HEK293 (cell line): ENCODE measurements at regions not wholly inside any gene's neighbourhood (a gene's known extent, or its start where the extent isn't known, plus 50 kb on each side); places are given as distances from the start of the nearest gene placed in this dataset.

ENCODE experiments used
- CTCF ChIA-PET: fragments of 350-600 bp; formaldehyde crosslinking; extraction: SDS; loops from one replicate; lab custom pipeline; 2021; ENCODE audit warnings: antibody characterized with exemption; lab: Yijun Ruan, JAX
- POLR2A ChIA-PET: fragments of 300-600 bp; formaldehyde crosslinking; extraction: SDS; loops from one replicate; lab custom pipeline; 2020; ENCODE audit warnings: antibody characterized with exemption, inconsistent platforms; lab: Yijun Ruan, JAX
- H3K27ac ChIP-seq: fragments of 200-500 bp; sonication (Bioruptor generic); 2 replicates; pipeline ENCODE4 v1.5.1; 2014; ENCODE audit warnings: low read depth, low read length, control low read depth, inconsistent platforms; ENCODE audit errors: extremely low read depth
- H3K36me3 ChIP-seq, 2 experiments: fragments of 200-500 bp in 1 of 2; sonication (Bioruptor generic) in 1 of 2; 1 replicate in 1 of 2; 2 replicates in 1 of 2; pipeline ENCODE4 v1.5.1; 2014 to 2017; ENCODE audit warnings: inconsistent platforms in 2 of 2, low read length in 2 of 2; ENCODE audit not compliant: control insufficient read depth in 2 of 2, insufficient read depth in 1 of 2
- H3K4me1 ChIP-seq: fragments of 200-500 bp; sonication (Bioruptor generic); 2 replicates; pipeline ENCODE4 v1.5.1; 2014; ENCODE audit warnings: mild to moderate bottlenecking, low read length, inconsistent platforms; ENCODE audit not compliant: control insufficient read depth, insufficient read depth
- H3K4me3 ChIP-seq: 2 replicates; pipeline ENCODE4 v1.5.1; 2011; ENCODE audit warnings: low read depth, mild to moderate bottlenecking, control low read depth, low read length, moderate library complexity
- H3K9me3 ChIP-seq: fragments of 200-500 bp; sonication (Bioruptor generic); 2 replicates; pipeline ENCODE4 v1.5.1; 2014; ENCODE audit warnings: low read depth, low read length, inconsistent platforms; ENCODE audit not compliant: control insufficient read depth, insufficient read depth
- ELK4 ChIP-seq: IDR thresholded peaks from 2 replicates; pipeline ENCODE4 v1.6.1; 2011; ENCODE audit warnings: mild to moderate bottlenecking, low read depth, low read length, borderline replicate concordance
- HOXC10 ChIP-seq: sonication (generic); formaldehyde crosslinking; IDR thresholded peaks from 2 replicates; pipeline ENCODE4 v1.8.1; 2023; ENCODE audit warnings: mild to moderate bottlenecking, missing genetic modification reagents
- KLF1 ChIP-seq: fragments of 450-650 bp; formaldehyde crosslinking; IDR thresholded peaks from 2 replicates; pipeline ENCODE4 v1.5.1; 2016; ENCODE audit warnings: missing biosample characterization, missing genetic modification characterization
- KLF7 ChIP-seq: fragments of 450-650 bp; formaldehyde crosslinking; IDR thresholded peaks from 2 replicates; pipeline ENCODE4 v1.5.1; 2016; ENCODE audit warnings: missing biosample characterization, missing genetic modification characterization, borderline replicate concordance
- PBX3 ChIP-seq: sonication (generic); formaldehyde crosslinking; IDR thresholded peaks from 2 replicates; pipeline ENCODE4 v1.8.1; 2022; ENCODE audit warnings: mild to moderate bottlenecking, moderate library complexity, missing genetic modification reagents
- SALL2 ChIP-seq: fragments of 450-650 bp; formaldehyde crosslinking; IDR thresholded peaks from 2 replicates; pipeline ENCODE4 v1.5.0; 2017; ENCODE audit warnings: missing biosample characterization, mild to moderate bottlenecking, missing genetic modification characterization, borderline replicate concordance
- SETDB1 ChIP-seq: IDR thresholded peaks from one replicate; pipeline ENCODE4 v1.6.1; 2017; ENCODE audit warnings: mild to moderate bottlenecking, low read length, moderate library complexity, mixed read lengths; ENCODE audit not compliant: insufficient read length
- TRIM28 ChIP-seq: IDR thresholded peaks from 2 replicates; pipeline ENCODE4 v1.6.1; 2011; ENCODE audit warnings: low read length, control low read depth, borderline replicate concordance
- ZNF174 ChIP-seq: fragments of 450-650 bp; formaldehyde crosslinking; IDR thresholded peaks from 2 replicates; pipeline ENCODE4 v1.5.0; 2017; ENCODE audit warnings: missing biosample characterization, mild to moderate bottlenecking, missing genetic modification characterization
- ZNF248 ChIP-seq: fragments of 450-650 bp; formaldehyde crosslinking; IDR thresholded peaks from 2 replicates; pipeline ENCODE4 v1.5.1; 2017; ENCODE audit warnings: missing biosample characterization, missing genetic modification characterization
- ZNF510 ChIP-seq: fragments of 450-650 bp; formaldehyde crosslinking; IDR thresholded peaks from 2 replicates; pipeline ENCODE4 v1.5.1; 2018; ENCODE audit warnings: mild to moderate bottlenecking, missing genetic modification characterization, missing biosample characterization; ENCODE audit not compliant: insufficient replicate concordance
- ZNF513 ChIP-seq: fragments of 450-650 bp; IDR thresholded peaks from 2 replicates; pipeline ENCODE4 v1.5.1; 2018; ENCODE audit warnings: missing biosample characterization, missing genetic modification characterization
- ZNF600 ChIP-seq: fragments of 450-650 bp; formaldehyde crosslinking; IDR thresholded peaks from 2 replicates; pipeline ENCODE4 v1.5.1; 2016; ENCODE audit warnings: missing biosample characterization, missing genetic modification characterization
- ZNF610 ChIP-seq: fragments of 450-650 bp; formaldehyde crosslinking; IDR thresholded peaks from 2 replicates; pipeline ENCODE4 v1.5.1; 2016; ENCODE audit warnings: missing biosample characterization, missing genetic modification characterization, borderline replicate concordance
- ZNF621 ChIP-seq: fragments of 450-650 bp; formaldehyde crosslinking; IDR thresholded peaks from 2 replicates; pipeline ENCODE4 v1.5.1; 2017; ENCODE audit warnings: missing biosample characterization, missing genetic modification characterization
- ZNF843 ChIP-seq: fragments of 450-650 bp; formaldehyde crosslinking; IDR thresholded peaks from 2 replicates; pipeline ENCODE4 v1.5.1; 2016; ENCODE audit warnings: missing biosample characterization, missing genetic modification characterization
- ZSCAN16 ChIP-seq: fragments of 450-650 bp; formaldehyde crosslinking; IDR thresholded peaks from 2 replicates; pipeline ENCODE4 v1.5.1; 2016; ENCODE audit warnings: missing biosample characterization, missing genetic modification characterization
- ZSCAN23 ChIP-seq: fragments of 450-650 bp; formaldehyde crosslinking; IDR thresholded peaks from 2 replicates; pipeline ENCODE4 v1.5.1; 2016; ENCODE audit warnings: missing biosample characterization, missing genetic modification characterization
- TF ChIP-seq, protein P1 (sequence below): fragments of 450-650 bp; formaldehyde crosslinking; IDR thresholded peaks from 2 replicates; pipeline ENCODE4; 2016; ENCODE audit warnings: missing biosample characterization, missing genetic modification characterization

DNA sequence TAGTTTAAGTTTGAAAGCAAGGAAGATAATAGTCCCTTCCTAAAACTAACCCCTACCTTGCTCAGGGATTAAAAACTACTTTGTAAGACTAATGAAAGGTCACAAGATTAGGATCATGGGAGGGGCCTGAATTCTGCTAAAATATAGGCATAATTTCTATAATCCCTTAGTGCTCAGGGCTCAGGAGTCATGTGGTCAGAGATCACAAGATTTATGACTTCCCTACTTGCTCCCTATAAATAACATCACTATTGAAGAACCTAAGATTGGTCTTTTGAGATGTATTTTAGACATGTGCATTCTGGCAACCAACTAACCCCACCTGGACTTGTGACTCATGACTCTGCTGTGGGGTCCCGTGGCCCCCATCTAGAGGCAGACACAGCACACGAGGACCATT lies 81.1 kb downstream of the STMND1 start:
- ChIA-PET POLR2A (no interaction called here), CTCF (no interaction called here)
- H3K9me3 ChIP-seq = no peaks in the 10 kb centered on the region
- H3K4me3 ChIP-seq = no peak overlapping the region
- TF ChIP-seq ZNF621 = no peak
- TF ChIP-seq HOXC10 (CRISPR knock-in tag) = no peak
- no peak for TF ChIP-seq ZNF600
- TF ChIP-seq ZNF174 (tag by site-specific recombination) = no peak
- no peak for TF ChIP-seq SALL2 (tag by site-specific recombination)
- no peak for TF ChIP-seq PBX3 (CRISPR knock-in tag)
- TF ChIP-seq KLF1 (tag by site-specific recombination) = no peak
- TF ChIP-seq TRIM28 = no peak
- TF ChIP-seq ELK4 = no peak
- no peak for TF ChIP-seq ZNF610 (tag by site-specific recombination)
- no peak for TF ChIP-seq KLF7 (tag by site-specific recombination)
- no peak for TF ChIP-seq ZNF510 (tag by site-specific recombination)
- TF ChIP-seq ZSCAN16 = no peak
- no peak for TF ChIP-seq ZSCAN23 (tag by site-specific recombination)
- no peaks in the 10 kb centered on the region for H3K36me3 ChIP-seq
- H3K4me1 ChIP-seq = no peaks in the 10 kb centered on the region
- no peak overlapping the region for H3K27ac ChIP-seq

DNA sequence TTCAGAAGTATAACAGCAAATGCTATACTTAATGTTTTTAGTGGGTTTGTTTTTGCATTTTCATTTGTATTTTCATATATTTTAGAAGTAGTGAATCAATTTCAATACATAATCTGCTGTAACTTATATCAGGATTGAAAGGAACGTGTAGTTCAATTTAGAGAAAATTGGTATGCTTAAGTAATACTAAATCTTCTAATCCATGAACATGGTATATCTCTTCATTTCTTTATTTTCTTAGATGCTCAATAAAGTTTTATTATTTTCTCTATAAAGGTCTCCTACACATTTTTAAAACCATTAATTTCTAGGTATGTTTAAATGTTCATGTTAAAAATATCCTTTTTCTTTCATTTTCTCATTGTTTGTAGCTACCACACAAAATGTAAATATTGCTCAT lies 85.1 kb downstream of the STMND1 start:
- ChIA-PET CTCF (interaction anchor here (1.0 kb wide), 1 partner anchor 19 kb away, joined by 4 read pairs; no protein-coding TSS in a partner anchor), POLR2A (no interaction called here)
- Histone ChIP-seq H3K4me1 (no peaks in the 10 kb centered on the region), H3K4me3 (no peak overlapping the region), H3K36me3 (no peaks in the 10 kb centered on the region), H3K27ac (no peak overlapping the region), H3K9me3 (no peaks in the 10 kb centered on the region)
- no peak for TF ChIP-seq ZNF513
- no peak for TF ChIP-seq ZNF843 (tag by site-specific recombination)
- TF ChIP-seq, protein P1, sequence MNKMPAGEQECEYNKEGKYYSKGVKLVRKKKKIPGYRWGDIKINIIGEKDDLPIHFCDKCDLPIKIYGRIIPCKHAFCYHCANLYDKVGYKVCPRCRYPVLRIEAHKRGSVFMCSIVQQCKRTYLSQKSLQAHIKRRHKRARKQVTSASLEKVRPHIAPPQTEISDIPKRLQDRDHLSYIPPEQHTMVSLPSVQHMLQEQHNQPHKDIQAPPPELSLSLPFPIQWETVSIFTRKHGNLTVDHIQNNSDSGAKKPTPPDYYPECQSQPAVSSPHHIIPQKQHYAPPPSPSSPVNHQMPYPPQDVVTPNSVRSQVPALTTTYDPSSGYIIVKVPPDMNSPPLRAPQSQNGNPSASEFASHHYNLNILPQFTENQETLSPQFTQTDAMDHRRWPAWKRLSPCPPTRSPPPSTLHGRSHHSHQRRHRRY (tag by site-specific recombination) = no peak
- peak; percentile 35 for TF ChIP-seq SETDB1
- TF ChIP-seq ZNF248 (tag by site-specific recombination) = peak; percentile 93
